Upper lobe of right lung (tissue), 1 donor: ENCODE measurements at regions not wholly inside any gene's neighbourhood (a gene's known extent, or its start where the extent isn't known, plus 50 kb on each side); places are given as distances from the start of the nearest gene placed in this dataset.

ENCODE experiments used
- ATAC-seq: fragments of 200-7000 bp; cut with Tn5 transposase; one replicate; pipeline ENCODE4 v1.9.1; 2020; ENCODE audit warnings: mild to moderate bottlenecking, moderate library complexity
- DNase-seq: peaks from one replicate; pipeline ENCODE4 v3.0.0-alpha.2; 2020
- H3K27ac ChIP-seq: fragments of 200-600 bp; one replicate; pipeline ENCODE4 v1.8.0; 2022
- H3K27me3 ChIP-seq: fragments of 200-600 bp; one replicate; pipeline ENCODE4 v1.8.0; 2022; ENCODE audit warnings: mild to moderate bottlenecking
- H3K36me3 ChIP-seq: fragments of 200-600 bp; one replicate; pipeline ENCODE4 v1.8.0; 2022
- H3K4me1 ChIP-seq: fragments of 200-600 bp; one replicate; pipeline ENCODE4 v1.8.0; 2022
- H3K4me3 ChIP-seq: fragments of 200-600 bp; one replicate; pipeline ENCODE4 v1.8.0; 2022; ENCODE audit warnings: mild to moderate bottlenecking
- H3K9me3 ChIP-seq: fragments of 200-600 bp; one replicate; pipeline ENCODE4 v1.8.0; 2022
- CTCF ChIP-seq: fragments of 200-600 bp; IDR thresholded peaks from one replicate; pipeline ENCODE4 v1.8.0; 2022; ENCODE audit warnings: antibody characterized with exemption
- intact Hi-C: fragments of 100-400 bp; cut with DNase I; formaldehyde crosslinking; loops from one replicate; pipeline ENCODE4 v1.11.0; 2022
- donor health status: DM: no; HTN: yes; CAD: no; lungs with severe emphysema.

- ATAC-seq (peak; percentile 94), DNase-seq (peak; percentile 96)
- intact Hi-C loops = no loop called here
- H3K27me3 ChIP-seq = no peaks in the 10 kb centered on the region
- H3K36me3 ChIP-seq = no peaks in the 10 kb centered on the region
- peak; percentile 31 for TF ChIP-seq CTCF
- H3K4me1 ChIP-seq = peaks cover 19% of the 10 kb centered on the region
- no peak overlapping the region for H3K4me3 ChIP-seq
- peak overlapping the region; percentile 37 for H3K27ac ChIP-seq
- no peaks in the 10 kb centered on the region for H3K9me3 ChIP-seq
These were observed 156.1 kb upstream of the ID2 start for GRCh38 chr2:8525582-8526402.

GRCh38 chr2:8526403-8526696, 155.5 kb upstream of the ID2 start:
- ATAC-seq (no peak), DNase-seq (no peak)
- Histone ChIP-seq H3K4me3 (no peak overlapping the region), H3K9me3 (peaks cover 2% of the 10 kb centered on the region), H3K27ac (no peak overlapping the region), H3K4me1 (peaks cover 14% of the 10 kb centered on the region), H3K27me3 (no peaks in the 10 kb centered on the region), H3K36me3 (no peaks in the 10 kb centered on the region)
- TF ChIP-seq CTCF = no peak
- intact Hi-C loops = no loop called here

GRCh38 chr2:8527031-8527430, 154.8 kb upstream of the ID2 start:
- intact Hi-C loops = no loop called here
- Histone ChIP-seq H3K36me3 (no peaks in the 10 kb centered on the region), H3K27ac (no peak overlapping the region), H3K4me3 (no peak overlapping the region), H3K27me3 (no peaks in the 10 kb centered on the region), H3K4me1 (peaks cover 14% of the 10 kb centered on the region), H3K9me3 (peaks cover 9% of the 10 kb centered on the region)
- no peak for DNase-seq
- no peak for ATAC-seq
- TF ChIP-seq CTCF = no peak

GRCh38 chr2:8527676-8528075, 154.2 kb upstream of the ID2 start:
- Histone ChIP-seq H3K9me3 (peaks cover 11% of the 10 kb centered on the region), H3K4me3 (no peak overlapping the region), H3K27ac (no peak overlapping the region), H3K36me3 (no peaks in the 10 kb centered on the region), H3K27me3 (no peaks in the 10 kb centered on the region), H3K4me1 (peaks cover 14% of the 10 kb centered on the region)
- no peak for TF ChIP-seq CTCF
- intact Hi-C loops = no loop called here
- DNase-seq (no peak), ATAC-seq (no peak)

- peaks cover 14% of the 10 kb centered on the region for H3K4me1 ChIP-seq
- DNase-seq (no peak), ATAC-seq (no peak)
- H3K27me3 ChIP-seq = no peaks in the 10 kb centered on the region
- no peaks in the 10 kb centered on the region for H3K36me3 ChIP-seq
- no peak overlapping the region for H3K27ac ChIP-seq
- no peak for TF ChIP-seq CTCF
- intact Hi-C loops = no loop called here
- no peak overlapping the region for H3K4me3 ChIP-seq
- H3K9me3 ChIP-seq = peaks cover 11% of the 10 kb centered on the region
These were observed 153.0 kb upstream of the ID2 start for GRCh38 chr2:8528863-8529262.
